ENCODE measurements at regions not wholly inside any gene's neighbourhood (a gene's known extent, or its start where the extent isn't known, plus 50 kb on each side); places are given as distances from the start of the nearest gene placed in this dataset.

GRCh38 chr14:51806026-51807023, 54.1 kb upstream of the GNG2 start:
- no peaks in the 10 kb centered on the region for H3K79me2 ChIP-seq (ENCODE audit: insufficient read depth, low read length)
- no peaks in the 10 kb centered on the region for H3K4me1 ChIP-seq (ENCODE audit: insufficient read depth, low read length)
- DNase-seq = no peak
- no peak for TF ChIP-seq CTCF (IDR thresholded peaks at IDR 0.05; ENCODE audit: borderline replicate concordance, extremely low read depth, low read length, poor library complexity, severe bottlenecking)
- TF ChIP-seq EZH2 (IDR thresholded peaks at IDR 0.05; ENCODE audit: borderline replicate concordance, low read depth, low read length, severe bottlenecking) = no peak
- no peaks in the 10 kb centered on the region for H3K36me3 ChIP-seq (ENCODE audit: insufficient read depth, low read length)
- no peaks in the 10 kb centered on the region for H3K27me3 ChIP-seq (ENCODE audit: insufficient read depth, low read length, poor library complexity)
- H4K20me1 ChIP-seq (ENCODE audit: insufficient read depth, low read length) = no peaks in the 10 kb centered on the region
- no peak overlapping the region for H3K4me2 ChIP-seq (ENCODE audit: insufficient read depth, low read length)
- H2AFZ ChIP-seq (ENCODE audit: low read depth, low read length) = no peak overlapping the region
- no peak for ATAC-seq (ENCODE audit: insufficient read depth, low read depth)
- H3K27ac ChIP-seq (ENCODE audit: low read length) = no peak overlapping the region
- no peak overlapping the region for H3K4me3 ChIP-seq (ENCODE audit: low read depth in 1 of 2, low read length in 2 of 2)
- H3K9me3 ChIP-seq (ENCODE audit: insufficient read depth, low read length, severe bottlenecking) = no peaks in the 10 kb centered on the region
- H3K9ac ChIP-seq (ENCODE audit: low read depth, low read length) = no peak overlapping the region

GRCh38 chr14:51807356-51807755, 53.1 kb upstream of the GNG2 start:
- no peak for DNase-seq
- H3K4me3 ChIP-seq (ENCODE audit: low read depth in 1 of 2, low read length in 2 of 2) = no peak overlapping the region

More at GRCh38 chr14:51807356-51807755, 53.1 kb upstream of the GNG2 start:
- H3K9ac ChIP-seq (ENCODE audit: low read depth, low read length) = no peak overlapping the region
- no peaks in the 10 kb centered on the region for H3K36me3 ChIP-seq (ENCODE audit: insufficient read depth, low read length)
- ATAC-seq (ENCODE audit: insufficient read depth, low read depth) = no peak
- TF ChIP-seq CTCF (IDR thresholded peaks at IDR 0.05; ENCODE audit: borderline replicate concordance, extremely low read depth, low read length, poor library complexity, severe bottlenecking) (no peak), EZH2 (IDR thresholded peaks at IDR 0.05; ENCODE audit: borderline replicate concordance, low read depth, low read length, severe bottlenecking) (no peak)
- H3K4me1 ChIP-seq (ENCODE audit: insufficient read depth, low read length) = no peaks in the 10 kb centered on the region
- no peak overlapping the region for H2AFZ ChIP-seq (ENCODE audit: low read depth, low read length)
- no peaks in the 10 kb centered on the region for H3K9me3 ChIP-seq (ENCODE audit: insufficient read depth, low read length, severe bottlenecking)
- H4K20me1 ChIP-seq (ENCODE audit: insufficient read depth, low read length) = no peaks in the 10 kb centered on the region
- H3K27me3 ChIP-seq (ENCODE audit: insufficient read depth, low read length, poor library complexity) = no peaks in the 10 kb centered on the region
- no peaks in the 10 kb centered on the region for H3K79me2 ChIP-seq (ENCODE audit: insufficient read depth, low read length)
- no peak overlapping the region for H3K27ac ChIP-seq (ENCODE audit: low read length)
- H3K4me2 ChIP-seq (ENCODE audit: insufficient read depth, low read length) = no peak overlapping the region

Data from DND-41 (cell line).